ENCODE measurements at regions not wholly inside any gene's neighbourhood (a gene's known extent, or its start where the extent isn't known, plus 50 kb on each side); places are given as distances from the start of the nearest gene placed in this dataset.

GRCh38 chr4:128525992-128526630, 238.5 kb upstream of the PGRMC2 start:
- DNase-seq: no peak

- DNase-seq: no peak
Measured at GRCh38 chr4:128525387-128525786, 237.8 kb upstream of the PGRMC2 start.

DNA sequence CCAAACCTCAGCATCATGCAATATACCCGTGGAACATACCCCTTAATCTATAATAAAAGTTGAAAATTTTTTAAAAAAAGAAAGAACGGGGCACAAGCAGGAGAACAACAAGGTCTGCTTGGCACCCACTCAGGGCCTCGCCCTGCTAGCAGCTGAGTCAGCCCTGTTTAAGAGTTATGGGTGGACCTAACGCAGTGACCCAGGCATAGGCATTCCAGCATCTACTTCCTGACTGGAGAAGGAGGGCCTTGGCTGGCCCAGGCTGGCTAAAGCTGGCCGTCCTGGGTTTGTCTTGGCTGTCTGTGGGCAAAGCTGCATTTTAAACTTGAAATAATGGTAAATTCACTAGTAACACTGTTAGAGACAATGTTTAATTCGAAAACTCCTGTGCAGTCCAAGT, 236.7 kb upstream of the PGRMC2 start:
- no peak for DNase-seq

DNA sequence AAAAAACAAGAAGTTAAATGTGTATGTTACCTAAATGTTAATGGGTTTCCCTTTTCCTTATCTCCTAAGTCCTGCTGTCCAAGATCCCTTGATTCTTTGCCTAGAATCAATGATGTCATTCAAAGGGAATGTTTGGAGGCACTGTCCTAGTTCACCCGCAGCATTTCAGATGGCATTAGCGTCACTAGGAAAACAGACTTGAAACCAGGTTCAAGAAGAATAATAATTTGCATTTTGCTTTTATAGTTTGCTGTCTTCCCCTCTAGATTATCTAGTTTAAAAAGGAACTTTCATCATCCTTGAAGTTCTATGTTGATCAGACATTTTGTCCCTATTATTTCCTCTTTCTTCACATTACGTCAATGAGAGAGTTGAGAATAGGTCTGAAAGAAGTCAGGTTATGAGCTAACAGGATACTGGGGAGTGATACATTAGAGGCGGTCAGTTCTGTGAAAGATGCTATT, 234.1 kb upstream of the PGRMC2 start:
- DNase-seq: no peak

- DNase-seq: no peak
Measured at GRCh38 chr4:128521156-128521555, 233.5 kb upstream of the PGRMC2 start.

- no peak for DNase-seq
Measured at GRCh38 chr4:128519163-128519830, 231.7 kb upstream of the PGRMC2 start.

DNA sequence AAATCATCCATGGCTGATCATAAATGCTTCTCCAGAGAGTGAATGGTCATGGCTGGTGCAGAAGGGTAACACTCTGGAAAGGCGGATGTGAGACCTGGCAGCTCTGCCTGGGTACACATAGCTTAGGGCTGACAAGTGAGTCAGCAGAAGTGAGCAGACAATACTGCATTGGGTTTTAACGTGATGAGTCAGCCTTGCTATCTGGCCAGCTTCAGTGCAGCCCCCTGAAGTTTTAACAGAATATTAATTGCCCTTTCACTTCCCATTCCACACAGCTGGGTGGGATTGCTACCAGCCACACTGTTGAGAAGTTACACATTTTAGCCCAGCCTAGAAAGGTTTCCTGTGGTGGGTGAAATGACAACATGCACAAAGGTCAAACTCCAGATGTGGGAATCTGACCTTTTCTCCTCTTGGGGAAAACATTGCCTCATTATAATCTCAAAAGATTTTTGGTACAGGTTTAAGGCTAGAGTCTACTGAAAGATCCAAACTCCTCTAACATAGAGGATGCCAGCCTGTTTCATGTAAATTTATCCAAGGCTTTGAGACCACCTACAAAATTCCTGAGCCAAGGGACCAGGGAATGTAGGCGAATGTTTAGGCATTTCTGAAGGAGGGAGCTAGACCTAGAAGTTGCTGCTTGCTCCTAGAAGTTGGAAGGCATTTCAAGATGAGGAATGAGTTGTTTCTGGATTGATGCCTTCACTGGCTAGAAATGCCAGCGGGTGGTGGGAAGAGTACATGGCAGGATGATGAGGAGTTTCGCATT, 230.3 kb upstream of the PGRMC2 start:
- no peak for DNase-seq

DNA sequence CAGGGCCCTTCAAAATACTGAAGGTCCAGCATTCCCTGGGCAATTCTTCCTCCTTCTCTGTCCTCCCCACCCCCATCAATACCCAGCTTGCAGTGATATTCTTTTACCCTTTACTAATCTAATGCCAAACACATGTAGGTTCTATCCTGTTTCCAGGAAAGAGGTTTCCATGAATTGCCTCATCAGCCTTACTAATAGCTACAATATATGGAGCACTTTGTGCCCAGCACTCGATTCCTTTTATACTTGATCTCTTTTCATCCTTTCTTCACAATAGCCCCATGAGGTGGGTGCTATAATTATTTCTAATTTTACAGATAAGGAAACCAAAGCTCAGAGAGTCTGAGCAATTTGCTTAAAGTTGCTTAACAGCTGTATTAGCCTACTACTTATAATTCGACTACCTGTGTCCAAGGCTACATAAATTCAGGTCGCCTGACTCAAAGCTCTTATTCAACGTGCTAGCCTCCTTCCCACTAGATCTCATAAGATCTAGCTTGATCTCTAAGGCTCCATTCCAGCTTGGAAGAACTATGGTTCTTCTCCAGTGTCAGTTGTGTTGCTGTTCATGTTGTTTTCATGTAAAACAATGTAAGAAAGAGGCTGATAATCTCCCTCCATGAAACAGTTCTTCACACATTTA, 229.6 kb upstream of the PGRMC2 start:
- no peak for DNase-seq

- no peak for DNase-seq
Measured at GRCh38 chr4:128516301-128516969, 228.8 kb upstream of the PGRMC2 start.

GRCh38 chr4:128513664-128514484, 226.3 kb upstream of the PGRMC2 start:
- peak in 1 of 5 experiments; percentile 24 for DNase-seq

- no peak for DNase-seq
Measured at GRCh38 chr4:128512767-128513322, 225.2 kb upstream of the PGRMC2 start.

DNA sequence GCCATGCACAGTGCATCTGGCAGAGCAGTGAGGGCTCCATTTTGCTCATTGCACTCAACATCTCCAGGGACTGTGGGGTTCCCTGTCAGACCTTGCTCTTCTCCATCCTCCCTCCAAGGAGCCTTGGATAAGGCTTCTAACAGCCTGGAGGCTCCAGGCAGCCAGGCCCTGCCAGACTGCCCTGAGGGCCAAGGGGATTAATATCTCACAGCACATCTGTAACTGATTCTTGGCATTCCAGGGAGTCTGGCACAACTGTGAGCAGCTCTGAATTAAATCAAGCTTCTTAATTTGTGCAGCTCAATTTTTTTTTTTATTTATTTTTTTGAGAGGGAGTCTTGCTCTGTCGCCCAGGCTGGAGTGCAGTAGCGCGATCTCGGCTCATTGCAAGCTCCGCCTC, 224.5 kb upstream of the PGRMC2 start:
- DNase-seq: no peak

- no peak for DNase-seq
Measured at GRCh38 chr4:128510850-128511249, 223.2 kb upstream of the PGRMC2 start.

DNA sequence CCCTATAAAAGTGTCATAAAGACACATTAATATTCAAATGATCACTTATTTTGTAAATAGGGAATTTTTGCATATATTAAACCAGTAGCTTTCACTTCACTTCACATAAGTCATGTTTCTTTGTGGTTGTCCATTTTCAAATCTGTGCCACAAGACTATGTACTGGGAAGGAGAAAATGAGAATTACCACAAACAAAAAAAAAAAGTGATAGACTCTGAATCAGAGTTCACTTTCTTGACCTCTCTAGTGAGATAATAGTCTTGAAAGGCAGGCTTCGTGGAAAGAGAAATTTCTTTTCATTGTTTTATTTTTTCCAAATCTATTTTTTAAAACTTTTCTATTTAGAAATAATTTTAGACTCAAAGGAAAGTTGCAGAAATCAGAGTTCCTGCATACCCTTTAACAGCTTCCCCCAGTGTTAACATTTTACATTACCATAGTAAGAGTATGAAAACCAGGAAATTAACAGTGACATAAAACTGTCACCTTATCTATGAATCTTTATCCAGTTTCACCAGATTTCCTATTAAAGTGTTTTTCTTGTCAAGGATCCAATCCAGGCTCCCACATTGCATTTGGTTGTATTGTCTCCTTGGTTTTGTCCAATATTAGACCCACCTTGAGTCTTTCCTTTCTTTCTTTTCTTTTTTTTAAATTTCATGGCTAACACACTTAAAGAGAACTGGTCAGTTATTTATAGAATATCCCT, 215.4 kb upstream of the PGRMC2 start:
- DNase-seq: no peak

DNA sequence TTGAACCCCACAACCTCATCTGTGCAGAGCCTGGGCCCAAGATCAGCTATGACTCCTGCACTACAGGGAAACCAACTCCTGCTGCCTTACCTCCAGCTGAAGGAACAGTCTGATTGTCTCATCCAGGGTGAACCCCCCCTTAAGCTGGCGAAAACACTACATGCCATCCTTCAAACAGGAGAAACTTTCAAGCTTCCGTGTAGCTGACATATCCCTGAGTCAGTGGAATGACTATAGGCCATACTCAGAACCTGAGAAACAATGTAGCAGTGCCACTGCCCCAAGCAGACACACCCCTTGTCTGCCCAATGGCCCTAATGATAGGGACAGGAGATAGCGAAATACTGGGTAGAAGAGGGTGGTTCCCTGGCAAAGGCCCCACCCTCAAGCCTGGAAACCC, 213.6 kb upstream of the PGRMC2 start:
- DNase-seq: no peak

GRCh38 chr4:128488055-128488705, 200.6 kb upstream of the PGRMC2 start:
- DNase-seq: no peak

- DNase-seq: no peak
Measured at GRCh38 chr4:128484896-128485295, 197.3 kb upstream of the PGRMC2 start.

GRCh38 chr4:128483816-128484215, 196.2 kb upstream of the PGRMC2 start:
- peak in 1 of 5 experiments; percentile 70 for DNase-seq

GRCh38 chr4:128483041-128483440, 195.4 kb upstream of the PGRMC2 start:
- no peak for DNase-seq
